Tibial nerve (tissue), 4 donors: ENCODE measurements at regions not wholly inside any gene's neighbourhood (a gene's known extent, or its start where the extent isn't known, plus 50 kb on each side); places are given as distances from the start of the nearest gene placed in this dataset.

Experiments
- CTCF ChIP-seq, 5 experiments: fragments of 200-600 bp in 3 of 5; fragments of 450-650 bp in 2 of 5; sonication (generic) in 3 of 5; IDR thresholded peaks; one replicate each; pipeline ENCODE4 v1.5.1; 2016 to 2019; ENCODE audit warnings: antibody characterized with exemption in 5 of 5, mild to moderate bottlenecking in 3 of 5, moderate library complexity in 2 of 5
- EP300 ChIP-seq, 2 donors: sonication (generic); formaldehyde crosslinking; IDR thresholded peaks; one replicate each; pipeline ENCODE4 v1.6.1; 2017; ENCODE audit warnings: antibody characterized with exemption in 2 of 2, mild to moderate bottlenecking in 1 of 2
- POLR2A ChIP-seq, 2 donors: fragments of 450-650 bp; IDR thresholded peaks; one replicate each; pipeline ENCODE4 v1.6.1; 2017; ENCODE audit warnings: antibody characterized with exemption in 2 of 2, mild to moderate bottlenecking in 2 of 2, moderate library complexity in 2 of 2

GRCh38 chr1:189987509-189987908 lies 490.2 kb downstream of the BRINP3 start:
- TF ChIP-seq EP300 (IDR thresholded peaks at IDR 0.05) (no peak), CTCF (IDR thresholded peaks at IDR 0.05) (no peak), POLR2A (IDR thresholded peaks at IDR 0.05) (no peak)
